ENCODE measurements at regions not wholly inside any gene's neighbourhood (a gene's known extent, or its start where the extent isn't known, plus 50 kb on each side); places are given as distances from the start of the nearest gene placed in this dataset.

GRCh38 chr13:94778986-94779385 lies 66.6 kb upstream of the SOX21 start:
- TF ChIP-seq CTCF (conservative IDR thresholded peaks at IDR 0.05; ENCODE audit: low read depth, low read length): no peak
- no peak overlapping the region for H3K4me3 ChIP-seq (ENCODE audit: low read depth, low read length)
- DNase-seq (ENCODE audit: low read depth): no peak

- TF ChIP-seq CTCF (conservative IDR thresholded peaks at IDR 0.05; ENCODE audit: low read depth, low read length): no peak
- no peak overlapping the region for H3K4me3 ChIP-seq (ENCODE audit: low read depth, low read length)
- no peak for DNase-seq (ENCODE audit: low read depth)
Measured at GRCh38 chr13:94778585-94778984, 66.2 kb upstream of the SOX21 start.

- DNase-seq (ENCODE audit: low read depth): no peak
- TF ChIP-seq CTCF (conservative IDR thresholded peaks at IDR 0.05; ENCODE audit: low read depth, low read length): no peak
- H3K4me3 ChIP-seq (ENCODE audit: low read depth, low read length): no peak overlapping the region
Measured at GRCh38 chr13:94776956-94777355, 64.6 kb upstream of the SOX21 start.

GRCh38 chr13:94776300-94776699 lies 64.0 kb upstream of the SOX21 start:
- DNase-seq (ENCODE audit: low read depth): no peak
- no peak for TF ChIP-seq CTCF (conservative IDR thresholded peaks at IDR 0.05; ENCODE audit: low read depth, low read length)
- H3K4me3 ChIP-seq (ENCODE audit: low read depth, low read length): no peak overlapping the region

GRCh38 chr13:94765814-94766213 lies 53.5 kb upstream of the SOX21 start:
- no peak for TF ChIP-seq CTCF (conservative IDR thresholded peaks at IDR 0.05; ENCODE audit: low read depth, low read length)
- no peak overlapping the region for H3K4me3 ChIP-seq (ENCODE audit: low read depth, low read length)
- no peak for DNase-seq (ENCODE audit: low read depth)

- H3K4me3 ChIP-seq (ENCODE audit: low read depth, low read length): no peak overlapping the region
- no peak for TF ChIP-seq CTCF (conservative IDR thresholded peaks at IDR 0.05; ENCODE audit: low read depth, low read length)
- DNase-seq (ENCODE audit: low read depth): no peak
Measured at GRCh38 chr13:94764576-94765321, 52.4 kb upstream of the SOX21 start.

Data from choroid plexus epithelial cell (primary cell).